ENCODE measurements at regions not wholly inside any gene's neighbourhood (a gene's known extent, or its start where the extent isn't known, plus 50 kb on each side); places are given as distances from the start of the nearest gene placed in this dataset.

DNA sequence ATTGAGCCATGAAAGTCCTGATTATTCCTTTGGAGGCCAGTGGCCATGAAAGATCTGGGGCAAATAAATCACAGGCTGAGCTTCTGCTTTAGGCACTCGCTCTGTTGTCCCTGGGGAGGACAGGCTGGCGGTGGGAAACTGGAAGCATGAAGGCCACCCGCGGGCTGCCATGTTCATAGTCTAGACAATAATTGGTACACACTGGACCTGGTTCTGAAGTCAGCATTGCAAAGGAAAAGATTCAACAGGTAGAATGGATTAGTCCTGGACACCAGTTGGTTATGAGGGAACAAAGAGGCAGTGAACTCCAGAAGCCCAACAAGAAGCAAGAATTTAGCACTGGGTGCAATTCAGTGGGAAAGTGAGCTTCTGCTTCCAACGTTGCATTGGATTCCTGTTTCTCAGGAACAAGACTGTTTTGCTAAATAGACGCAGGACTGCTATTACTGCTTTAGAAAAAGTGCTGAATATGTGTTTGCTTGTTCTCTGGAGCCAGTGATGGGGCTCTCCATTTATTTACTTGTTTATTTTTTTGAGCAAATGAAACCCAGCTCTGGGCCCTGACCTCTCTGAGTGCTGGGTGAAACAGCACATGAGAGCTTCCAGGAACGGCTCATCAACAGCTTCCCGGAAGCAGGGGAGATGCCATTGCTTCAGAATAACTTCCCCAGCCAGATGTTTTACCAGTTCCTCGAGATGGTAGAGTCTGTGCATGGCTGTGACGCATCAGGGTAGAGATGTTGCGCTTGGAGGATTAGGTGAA, 336.4 kb downstream of the ZNF536 start:
- 84 to 85% (median 85%) methylated on average over 11 of the region's 11 CpGs for WGBS, 3 donors
- FAIRE-seq (no peak), DNase-seq (no peak)
- no peaks in the 10 kb centered on the region for H3K27me3 ChIP-seq (ENCODE audit: control insufficient read depth in 3 of 3, insufficient read depth in 3 of 3, low read length in 3 of 3)
- H3K4me1 ChIP-seq (ENCODE audit: control insufficient read depth in 3 of 3, insufficient read depth in 2 of 3, low read depth in 1 of 3, low read length in 2 of 3), result no peaks in the 10 kb centered on the region
- H3K36me3 ChIP-seq (ENCODE audit: control insufficient read depth in 3 of 3, insufficient read depth in 2 of 3, low read depth in 1 of 3, low read length in 3 of 3), result no peaks in the 10 kb centered on the region
- H3K27ac ChIP-seq (ENCODE audit: low read depth in 1 of 3, low read length in 2 of 3), result no peak overlapping the region
- no peak overlapping the region for H3K4me3 ChIP-seq (ENCODE audit: low read depth in 1 of 3, low read length in 3 of 3)
- H3K9me3 ChIP-seq (ENCODE audit: control insufficient read depth in 2 of 2, insufficient read depth in 1 of 2, low read depth in 1 of 2, low read length in 1 of 2), result no peaks in the 10 kb centered on the region

DNA sequence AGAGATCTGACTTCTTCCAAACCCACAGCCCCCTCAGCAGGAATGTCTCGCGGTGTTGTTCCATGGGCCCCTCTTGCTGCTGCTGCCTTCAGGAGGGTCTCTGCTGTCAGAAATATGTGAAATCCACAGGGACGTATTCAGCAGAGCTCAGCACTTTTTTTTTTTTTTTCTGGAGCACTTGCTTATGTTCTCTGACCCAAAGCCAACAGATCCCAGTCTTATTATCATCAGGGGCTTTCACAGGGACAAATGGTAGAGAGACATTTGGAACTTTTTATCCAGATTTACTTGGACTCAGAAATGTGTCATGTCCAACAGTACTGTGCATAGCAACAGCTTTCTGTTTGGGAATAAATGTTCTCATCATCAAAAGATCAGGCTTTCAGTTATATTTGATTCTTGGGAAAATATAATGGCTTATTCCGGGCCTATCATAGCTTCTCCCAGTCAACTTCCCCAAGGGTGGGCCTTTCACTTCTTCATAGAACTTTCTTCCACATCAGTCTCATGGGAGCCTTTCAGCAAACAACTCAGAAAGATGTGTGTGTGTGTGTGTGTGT, 332.7 kb downstream of the ZNF536 start:
- Histone ChIP-seq H3K36me3 (ENCODE audit: control insufficient read depth in 3 of 3, insufficient read depth in 2 of 3, low read depth in 1 of 3, low read length in 3 of 3) (no peaks in the 10 kb centered on the region), H3K27me3 (ENCODE audit: control insufficient read depth in 3 of 3, insufficient read depth in 3 of 3, low read length in 3 of 3) (no peaks in the 10 kb centered on the region), H3K27ac (ENCODE audit: low read depth in 1 of 3, low read length in 2 of 3) (no peak overlapping the region), H3K9me3 (ENCODE audit: control insufficient read depth in 2 of 2, insufficient read depth in 1 of 2, low read depth in 1 of 2, low read length in 1 of 2) (no peaks in the 10 kb centered on the region), H3K4me3 (ENCODE audit: low read depth in 1 of 3, low read length in 3 of 3) (no peak overlapping the region), H3K4me1 (ENCODE audit: control insufficient read depth in 3 of 3, insufficient read depth in 2 of 3, low read depth in 1 of 3, low read length in 2 of 3) (no peaks in the 10 kb centered on the region)
- FAIRE-seq, result no peak
- DNase-seq, result no peak
- WGBS, 3 donors, result 85 to 90% (median 86%) methylated on average over 4 of the region's 4 CpGs

DNA sequence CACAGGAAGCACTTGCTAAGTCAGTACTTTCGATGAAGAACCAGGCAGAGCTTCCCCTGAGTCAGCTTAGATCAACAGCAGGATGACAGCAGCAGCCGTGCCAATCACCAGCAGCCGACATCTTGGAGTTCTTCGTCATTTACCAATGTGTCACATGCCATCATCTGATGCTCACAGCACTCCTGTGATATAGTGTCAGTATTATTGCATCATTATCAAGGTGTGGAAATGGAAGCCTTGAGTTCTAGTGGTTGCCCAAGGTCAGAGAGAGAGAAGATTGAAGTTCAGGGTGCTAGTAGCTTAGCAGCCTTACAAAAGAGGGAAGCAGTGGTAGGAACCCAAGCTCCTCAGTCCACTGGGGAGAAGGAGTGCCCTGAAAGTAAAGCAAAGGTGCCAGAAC, 331.5 kb downstream of the ZNF536 start:
- Histone ChIP-seq H3K27ac (ENCODE audit: low read depth in 1 of 3, low read length in 2 of 3) (no peak overlapping the region), H3K4me1 (ENCODE audit: control insufficient read depth in 3 of 3, insufficient read depth in 2 of 3, low read depth in 1 of 3, low read length in 2 of 3) (no peaks in the 10 kb centered on the region), H3K27me3 (ENCODE audit: control insufficient read depth in 3 of 3, insufficient read depth in 3 of 3, low read length in 3 of 3) (no peaks in the 10 kb centered on the region), H3K4me3 (ENCODE audit: low read depth in 1 of 3, low read length in 3 of 3) (no peak overlapping the region), H3K36me3 (ENCODE audit: control insufficient read depth in 3 of 3, insufficient read depth in 2 of 3, low read depth in 1 of 3, low read length in 3 of 3) (no peaks in the 10 kb centered on the region), H3K9me3 (ENCODE audit: control insufficient read depth in 2 of 2, insufficient read depth in 1 of 2, low read depth in 1 of 2, low read length in 1 of 2) (no peaks in the 10 kb centered on the region)
- 73 to 85% (median 80%) methylated on average over 4 of the region's 4 CpGs for WGBS, 3 donors
- FAIRE-seq (no peak), DNase-seq (no peak)

DNA sequence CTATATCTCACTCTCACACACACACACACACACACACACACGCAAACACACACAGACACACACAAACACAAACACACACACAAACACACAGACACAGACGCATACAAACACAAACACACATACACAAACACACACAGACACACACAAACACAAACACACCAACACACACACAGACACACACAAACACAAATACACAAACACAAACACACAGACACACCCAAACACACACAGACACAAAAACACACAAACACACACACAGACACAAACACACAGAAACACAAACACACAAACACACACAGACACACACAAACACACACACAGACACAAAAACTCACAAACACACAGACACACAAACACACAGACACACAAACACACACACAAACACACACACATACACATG, 329.0 kb downstream of the ZNF536 start:
- DNase-seq, result no peak
- H3K27ac ChIP-seq (ENCODE audit: low read depth in 1 of 3, low read length in 2 of 3), result no peak overlapping the region
- no peaks in the 10 kb centered on the region for H3K27me3 ChIP-seq (ENCODE audit: control insufficient read depth in 3 of 3, insufficient read depth in 3 of 3, low read length in 3 of 3)
- H3K9me3 ChIP-seq (ENCODE audit: control insufficient read depth in 2 of 2, insufficient read depth in 1 of 2, low read depth in 1 of 2, low read length in 1 of 2), result no peaks in the 10 kb centered on the region
- no peak for FAIRE-seq
- no peaks in the 10 kb centered on the region for H3K36me3 ChIP-seq (ENCODE audit: control insufficient read depth in 3 of 3, insufficient read depth in 2 of 3, low read depth in 1 of 3, low read length in 3 of 3)
- no peaks in the 10 kb centered on the region for H3K4me1 ChIP-seq (ENCODE audit: control insufficient read depth in 3 of 3, insufficient read depth in 2 of 3, low read depth in 1 of 3, low read length in 2 of 3)
- H3K4me3 ChIP-seq (ENCODE audit: low read depth in 1 of 3, low read length in 3 of 3), result no peak overlapping the region
- 83 to 94% (median 89%) methylated on average over 2 of the region's 2 CpGs for WGBS, 3 donors

DNA sequence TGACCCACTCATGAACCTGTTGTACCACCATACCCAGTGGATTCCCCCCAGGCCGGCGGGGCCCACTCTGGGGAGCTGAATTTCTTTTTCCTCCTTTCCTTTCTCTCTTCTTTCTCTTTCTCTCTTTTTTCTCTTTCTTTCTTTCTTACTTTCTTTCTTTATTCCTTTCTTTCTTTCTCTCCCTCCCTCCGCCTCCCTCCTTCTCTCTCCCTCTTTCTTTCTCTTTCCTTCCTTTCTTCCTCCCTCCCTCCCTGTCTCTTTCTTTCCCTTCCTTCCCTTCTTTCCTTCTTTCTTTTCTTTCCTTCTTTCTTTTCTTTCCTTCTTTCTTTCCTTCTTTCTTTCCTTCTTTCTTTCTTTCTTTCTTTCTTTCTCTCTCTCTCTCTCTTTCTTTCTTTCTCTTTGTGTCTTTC, 327.7 kb downstream of the ZNF536 start:
- WGBS, 3 donors, result 93 to 95% (median 94%) methylated on average over 3 of the region's 3 CpGs
- Histone ChIP-seq H3K36me3 (ENCODE audit: control insufficient read depth in 3 of 3, insufficient read depth in 2 of 3, low read depth in 1 of 3, low read length in 3 of 3) (no peaks in the 10 kb centered on the region), H3K27ac (ENCODE audit: low read depth in 1 of 3, low read length in 2 of 3) (no peak overlapping the region), H3K27me3 (ENCODE audit: control insufficient read depth in 3 of 3, insufficient read depth in 3 of 3, low read length in 3 of 3) (no peaks in the 10 kb centered on the region), H3K9me3 (ENCODE audit: control insufficient read depth in 2 of 2, insufficient read depth in 1 of 2, low read depth in 1 of 2, low read length in 1 of 2) (no peaks in the 10 kb centered on the region), H3K4me3 (ENCODE audit: low read depth in 1 of 3, low read length in 3 of 3) (no peak overlapping the region), H3K4me1 (ENCODE audit: control insufficient read depth in 3 of 3, insufficient read depth in 2 of 3, low read depth in 1 of 3, low read length in 2 of 3) (no peaks in the 10 kb centered on the region)
- no peak for FAIRE-seq
- no peak for DNase-seq

DNA sequence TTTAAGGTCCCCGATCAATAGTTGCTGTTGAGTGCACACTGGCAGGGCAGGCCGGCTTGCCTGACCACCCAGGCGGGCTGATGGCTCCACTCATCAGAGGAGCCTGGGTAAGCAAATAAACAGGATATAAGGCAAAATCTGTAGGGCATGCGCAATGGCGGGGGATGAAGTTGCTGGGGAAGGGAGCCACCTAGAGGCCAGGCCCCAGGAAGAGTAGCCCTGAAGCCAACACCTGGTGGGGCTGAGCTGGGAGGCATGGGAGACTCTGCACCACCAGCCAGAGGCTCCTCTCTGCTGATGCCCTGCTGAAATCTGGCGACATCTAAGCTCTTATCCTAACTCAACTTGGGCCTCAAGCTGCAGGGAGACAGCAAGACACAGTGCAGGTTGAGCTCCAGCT, 324.3 kb downstream of the ZNF536 start:
- H3K4me3 ChIP-seq (ENCODE audit: low read depth in 1 of 3, low read length in 3 of 3), result no peak overlapping the region
- H3K27ac ChIP-seq (ENCODE audit: low read depth in 1 of 3, low read length in 2 of 3), result no peak overlapping the region
- 28 to 47% (median 39%) methylated on average over 6 of the region's 6 CpGs for WGBS, 3 donors
- H3K4me1 ChIP-seq (ENCODE audit: control insufficient read depth in 3 of 3, insufficient read depth in 2 of 3, low read depth in 1 of 3, low read length in 2 of 3), result peaks cover 0 to 3% (median 0%) of the 10 kb centered on the region in 3 donors
- no peaks in the 10 kb centered on the region for H3K9me3 ChIP-seq (ENCODE audit: control insufficient read depth in 2 of 2, insufficient read depth in 1 of 2, low read depth in 1 of 2, low read length in 1 of 2)
- no peaks in the 10 kb centered on the region for H3K36me3 ChIP-seq (ENCODE audit: control insufficient read depth in 3 of 3, insufficient read depth in 2 of 3, low read depth in 1 of 3, low read length in 3 of 3)
- H3K27me3 ChIP-seq (ENCODE audit: control insufficient read depth in 3 of 3, insufficient read depth in 3 of 3, low read length in 3 of 3), result peaks cover 0 to 10% (median 0%) of the 10 kb centered on the region in 3 donors
- FAIRE-seq (no peak), DNase-seq (peak; percentile 28 to 29)

DNA sequence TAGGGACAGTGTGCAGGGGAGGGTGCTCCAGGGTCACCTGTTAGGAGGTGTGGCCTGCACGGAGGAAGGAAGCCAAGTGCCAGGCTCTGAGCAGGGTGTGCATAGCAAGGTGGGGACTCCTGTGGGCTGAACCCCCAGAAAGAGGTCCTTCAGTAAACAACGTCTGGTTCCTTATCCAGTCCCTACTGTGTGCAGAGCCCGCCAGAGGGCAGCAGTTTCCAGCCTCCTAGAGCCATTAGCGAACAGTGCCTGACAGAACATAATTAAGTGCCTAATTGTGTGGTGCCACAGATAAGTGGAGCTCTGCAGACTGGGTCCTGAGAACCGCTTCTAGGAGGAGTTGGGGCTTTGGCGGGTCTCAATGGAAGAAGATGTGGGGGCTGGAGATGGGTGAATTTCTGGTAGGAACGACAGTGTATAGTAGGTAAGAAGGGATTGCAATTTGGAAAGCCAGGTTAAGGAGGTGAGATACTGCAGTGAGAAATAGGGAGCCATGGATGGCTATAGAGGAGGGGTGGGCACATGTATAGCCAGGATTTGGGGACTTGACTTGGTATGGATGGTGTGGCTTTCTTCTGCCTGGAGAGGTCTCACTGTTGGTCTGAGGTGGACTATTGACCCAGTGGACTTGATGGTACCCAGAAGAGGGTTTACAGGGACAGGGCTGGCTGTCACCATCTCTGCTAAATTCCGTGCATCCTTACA, 323.1 kb downstream of the ZNF536 start:
- FAIRE-seq (no peak), DNase-seq (no peak)
- H3K27me3 ChIP-seq (ENCODE audit: control insufficient read depth in 3 of 3, insufficient read depth in 3 of 3, low read length in 3 of 3), result peaks cover 0 to 15% (median 0%) of the 10 kb centered on the region in 3 donors
- H3K36me3 ChIP-seq (ENCODE audit: control insufficient read depth in 3 of 3, insufficient read depth in 2 of 3, low read depth in 1 of 3, low read length in 3 of 3), result no peaks in the 10 kb centered on the region
- H3K4me3 ChIP-seq (ENCODE audit: low read depth in 1 of 3, low read length in 3 of 3), result no peak overlapping the region
- H3K27ac ChIP-seq (ENCODE audit: low read depth in 1 of 3, low read length in 2 of 3), result no peak overlapping the region
- H3K9me3 ChIP-seq (ENCODE audit: control insufficient read depth in 2 of 2, insufficient read depth in 1 of 2, low read depth in 1 of 2, low read length in 1 of 2), result no peaks in the 10 kb centered on the region
- peaks cover 0 to 3% (median 0%) of the 10 kb centered on the region in 3 donors for H3K4me1 ChIP-seq (ENCODE audit: control insufficient read depth in 3 of 3, insufficient read depth in 2 of 3, low read depth in 1 of 3, low read length in 2 of 3)
- 62 to 80% (median 74%) methylated on average over 8 of the region's 8 CpGs for WGBS, 3 donors

DNA sequence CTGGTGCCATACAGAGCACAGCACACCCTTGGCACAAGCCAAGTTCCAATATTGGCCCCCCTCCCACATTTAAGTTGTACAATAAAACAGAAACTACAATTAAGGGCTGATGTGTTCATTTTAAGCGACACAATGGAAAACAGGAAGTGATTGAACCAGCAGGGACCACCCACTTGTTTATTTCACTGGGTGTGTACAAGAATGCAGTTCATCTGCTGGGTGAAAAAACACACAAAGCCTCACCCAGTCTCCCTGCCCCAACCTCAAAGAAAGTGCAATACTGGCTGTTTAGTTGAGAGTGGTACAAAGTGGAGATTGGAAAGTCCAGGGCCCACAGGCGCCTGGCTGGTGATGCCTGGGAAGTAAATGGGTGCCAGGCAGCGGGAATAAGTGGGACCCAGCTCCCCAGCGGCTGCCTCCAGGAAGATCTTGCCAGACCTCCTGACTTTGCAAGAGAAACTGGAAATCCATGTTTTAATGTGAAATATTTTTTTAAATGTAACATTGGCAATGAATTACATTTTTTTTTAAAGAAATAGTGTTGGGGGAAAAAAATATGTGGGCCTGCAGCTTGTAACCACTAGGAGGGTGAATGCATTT, 322.1 kb downstream of the ZNF536 start:
- H3K4me1 ChIP-seq (ENCODE audit: control insufficient read depth in 3 of 3, insufficient read depth in 2 of 3, low read depth in 1 of 3, low read length in 2 of 3), result peaks cover 0 to 3% (median 0%) of the 10 kb centered on the region in 3 donors
- H3K27me3 ChIP-seq (ENCODE audit: control insufficient read depth in 3 of 3, insufficient read depth in 3 of 3, low read length in 3 of 3), result peaks cover 0 to 15% (median 0%) of the 10 kb centered on the region in 3 donors
- DNase-seq (no peak), FAIRE-seq (no peak)
- H3K36me3 ChIP-seq (ENCODE audit: control insufficient read depth in 3 of 3, insufficient read depth in 2 of 3, low read depth in 1 of 3, low read length in 3 of 3), result no peaks in the 10 kb centered on the region
- WGBS, 3 donors, result 67 to 75% (median 74%) methylated on average over 4 of the region's 4 CpGs
- H3K27ac ChIP-seq (ENCODE audit: low read depth in 1 of 3, low read length in 2 of 3), result no peak overlapping the region
- H3K4me3 ChIP-seq (ENCODE audit: low read depth in 1 of 3, low read length in 3 of 3), result no peak overlapping the region
- no peaks in the 10 kb centered on the region for H3K9me3 ChIP-seq (ENCODE audit: control insufficient read depth in 2 of 2, insufficient read depth in 1 of 2, low read depth in 1 of 2, low read length in 1 of 2)
